ENCODE measurements at regions not wholly inside any gene's neighbourhood (a gene's known extent, or its start where the extent isn't known, plus 50 kb on each side); places are given as distances from the start of the nearest gene placed in this dataset.

GRCh38 chr13:80558074-80558473 lies 217.1 kb upstream of the SPRY2 start:
- DNase-seq, result no peak
- TF ChIP-seq CTCF (IDR thresholded peaks at IDR 0.05) (no peak), POLR2A (IDR thresholded peaks at IDR 0.05) (no peak)
- no peaks in the 10 kb centered on the region for H3K27me3 ChIP-seq
- H3K4me3 ChIP-seq, result no peak overlapping the region
- no peak overlapping the region for H3K27ac ChIP-seq
- H3K36me3 ChIP-seq, result no peaks in the 10 kb centered on the region
- no peaks in the 10 kb centered on the region for H3K9me3 ChIP-seq
- intact Hi-C loops (cut with DNase I; ENCODE audit: low total_unique reads), result no loop called here
- no peaks in the 10 kb centered on the region for H3K4me1 ChIP-seq

GRCh38 chr13:80555796-80556678 lies 215.1 kb upstream of the SPRY2 start:
- no peak for DNase-seq
- H3K4me1 ChIP-seq, result no peaks in the 10 kb centered on the region
- no peak overlapping the region for H3K27ac ChIP-seq
- no peak overlapping the region for H3K4me3 ChIP-seq
- no peaks in the 10 kb centered on the region for H3K27me3 ChIP-seq
- no peaks in the 10 kb centered on the region for H3K9me3 ChIP-seq
- intact Hi-C loops (cut with DNase I; ENCODE audit: low total_unique reads), result no loop called here
- no peaks in the 10 kb centered on the region for H3K36me3 ChIP-seq
- TF ChIP-seq CTCF (IDR thresholded peaks at IDR 0.05) (no peak), POLR2A (IDR thresholded peaks at IDR 0.05) (no peak)

GRCh38 chr13:80552851-80553440 lies 212.0 kb upstream of the SPRY2 start:
- Histone ChIP-seq H3K4me1 (no peaks in the 10 kb centered on the region), H3K36me3 (no peaks in the 10 kb centered on the region), H3K27me3 (no peaks in the 10 kb centered on the region), H3K27ac (peak overlapping the region in 1 of 2 donors; percentile 46), H3K4me3 (no peak overlapping the region), H3K9me3 (no peaks in the 10 kb centered on the region)
- DNase-seq, result no peak
- TF ChIP-seq CTCF (IDR thresholded peaks at IDR 0.05) (no peak), POLR2A (IDR thresholded peaks at IDR 0.05) (no peak)
- intact Hi-C loops (cut with DNase I; ENCODE audit: low total_unique reads), result no loop called here

GRCh38 chr13:80551650-80552497 lies 210.9 kb upstream of the SPRY2 start:
- H3K27ac ChIP-seq, result peak overlapping the region; percentile 24 to 37
- no peaks in the 10 kb centered on the region for H3K36me3 ChIP-seq
- no peaks in the 10 kb centered on the region for H3K9me3 ChIP-seq
- DNase-seq, result no peak
- no peak overlapping the region for H3K4me3 ChIP-seq
- TF ChIP-seq POLR2A (IDR thresholded peaks at IDR 0.05), result no peak
- no peaks in the 10 kb centered on the region for H3K27me3 ChIP-seq
- intact Hi-C loops (cut with DNase I; ENCODE audit: low total_unique reads), result no loop called here
- H3K4me1 ChIP-seq, result no peaks in the 10 kb centered on the region

GRCh38 chr13:80550971-80551441 lies 210.1 kb upstream of the SPRY2 start:
- Histone ChIP-seq H3K4me3 (no peak overlapping the region), H3K4me1 (no peaks in the 10 kb centered on the region), H3K36me3 (no peaks in the 10 kb centered on the region), H3K27ac (peak overlapping the region in 1 of 2 donors; percentile 3), H3K9me3 (no peaks in the 10 kb centered on the region), H3K27me3 (no peaks in the 10 kb centered on the region)
- no peak for DNase-seq
- TF ChIP-seq CTCF (IDR thresholded peaks at IDR 0.05), result no peak
- TF ChIP-seq POLR2A (IDR thresholded peaks at IDR 0.05), result no peak
- intact Hi-C loops (cut with DNase I; ENCODE audit: low total_unique reads), result no loop called here
